GM21515 (cell line): ENCODE measurements at regions not wholly inside any gene's neighbourhood (a gene's known extent, or its start where the extent isn't known, plus 50 kb on each side); places are given as distances from the start of the nearest gene placed in this dataset.

Experiments
- ATAC-seq: cut with Tn5 transposase; IDR thresholded peaks from one replicate; pipeline ENCODE4 v1.9.1; 2021; ENCODE audit not compliant: unreplicated experiment

- ATAC-seq, result no peak
Measured at GRCh38 chr4:3364634-3365314, 72.0 kb downstream of the RGS12 start.

- no peak for ATAC-seq
Measured at GRCh38 chr4:3365326-3365725, 72.5 kb downstream of the RGS12 start.

DNA sequence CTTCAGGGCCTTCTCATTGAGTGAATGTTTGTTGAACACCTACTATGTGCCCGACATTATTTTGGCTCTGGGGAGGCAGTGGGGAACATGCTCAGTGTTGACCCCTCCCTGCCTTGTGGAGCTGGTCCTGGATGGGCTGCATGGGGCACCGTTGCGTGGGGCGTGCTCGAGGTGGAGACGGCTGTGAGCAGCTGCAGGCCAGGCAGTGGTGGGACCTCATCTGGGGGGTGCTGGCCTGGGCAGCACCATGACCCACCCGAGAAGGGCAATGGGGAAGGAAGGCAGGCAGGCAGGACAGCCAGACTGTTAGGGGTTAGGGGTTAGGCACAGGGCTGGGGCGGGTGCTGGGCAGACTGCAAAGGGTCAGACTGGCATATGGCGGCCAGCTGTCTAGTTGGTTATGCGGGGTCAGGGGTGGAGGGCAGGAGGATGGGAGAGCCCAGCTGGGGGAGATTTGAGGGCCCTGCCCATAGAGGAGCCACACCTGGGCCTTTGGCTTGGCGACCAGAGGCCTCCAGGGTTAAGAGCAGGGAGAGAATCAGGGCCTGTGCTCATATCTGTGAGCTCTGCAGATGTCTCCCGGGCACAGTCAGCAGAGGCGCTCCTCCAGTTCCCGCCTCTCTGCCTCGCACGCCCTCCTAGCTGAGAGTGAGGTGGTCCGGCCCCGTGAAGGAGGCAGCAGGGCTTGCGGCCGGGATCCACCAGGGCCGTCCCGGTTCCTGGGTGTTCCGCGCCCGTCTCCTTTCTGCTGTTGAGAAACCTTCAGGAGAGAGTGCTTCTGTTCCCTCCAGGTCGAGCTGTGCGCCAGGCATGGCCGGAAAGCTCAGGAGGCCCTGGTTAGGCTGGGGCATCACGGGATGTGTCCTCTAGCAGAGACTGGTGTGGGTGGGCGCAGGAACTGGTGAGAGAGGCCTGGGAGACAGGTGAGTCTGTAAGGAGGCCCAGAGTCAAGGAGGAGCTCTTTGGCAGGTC lies 73.3 kb downstream of the RGS12 start:
- no peak for ATAC-seq

- no peak for ATAC-seq
Measured at GRCh38 chr4:3366893-3367775, 74.3 kb downstream of the RGS12 start.

GRCh38 chr4:3367866-3368265 lies 73.9 kb upstream of the HGFAC start:
- ATAC-seq, result no peak

- no peak for ATAC-seq
Measured at GRCh38 chr4:3368334-3368733, 73.4 kb upstream of the HGFAC start.

DNA sequence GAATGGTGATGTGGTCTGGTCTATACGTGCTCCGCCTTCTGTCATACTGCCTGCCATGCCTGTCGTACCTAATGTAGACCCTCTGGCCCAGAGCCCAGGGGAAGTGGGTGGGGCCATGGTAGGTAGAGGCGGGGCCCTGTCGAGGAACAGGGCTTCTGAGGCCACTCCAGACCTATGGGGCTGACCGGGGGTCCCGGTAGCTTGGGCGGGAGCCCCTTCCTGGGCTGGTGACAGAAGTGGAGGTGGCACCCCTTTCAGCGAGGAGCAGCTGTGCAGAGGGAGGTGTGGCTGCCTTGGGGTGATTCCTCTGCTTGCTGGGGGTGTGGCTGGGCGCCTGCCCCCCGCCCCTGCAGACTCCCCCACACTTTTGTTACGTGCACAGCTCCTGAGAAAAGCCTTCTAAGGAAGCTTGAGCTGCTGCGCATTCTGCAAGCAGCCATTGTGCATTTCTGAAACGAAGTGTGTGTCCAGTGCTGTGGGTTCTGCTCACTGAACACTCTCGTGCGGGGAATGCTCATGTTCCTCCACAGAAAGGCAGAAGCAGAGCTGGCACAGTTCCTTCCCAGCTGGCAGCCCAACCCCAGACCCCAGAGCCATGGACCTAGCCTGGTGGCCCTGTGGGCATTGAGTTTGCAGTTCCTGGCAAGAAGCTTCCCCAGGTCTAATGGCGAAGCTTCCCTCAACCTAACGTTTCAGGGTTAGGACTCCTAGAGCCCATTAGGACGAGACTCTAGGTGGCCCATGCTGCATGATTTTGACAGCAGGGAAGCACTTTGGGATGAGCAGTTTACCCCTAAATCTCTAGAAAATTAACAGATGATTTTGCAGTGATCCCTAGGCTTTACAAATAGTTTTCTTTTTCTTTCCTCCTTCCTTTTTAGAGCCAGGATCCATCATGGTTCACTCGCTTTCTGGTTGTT lies 72.7 kb upstream of the HGFAC start:
- no peak for ATAC-seq

DNA sequence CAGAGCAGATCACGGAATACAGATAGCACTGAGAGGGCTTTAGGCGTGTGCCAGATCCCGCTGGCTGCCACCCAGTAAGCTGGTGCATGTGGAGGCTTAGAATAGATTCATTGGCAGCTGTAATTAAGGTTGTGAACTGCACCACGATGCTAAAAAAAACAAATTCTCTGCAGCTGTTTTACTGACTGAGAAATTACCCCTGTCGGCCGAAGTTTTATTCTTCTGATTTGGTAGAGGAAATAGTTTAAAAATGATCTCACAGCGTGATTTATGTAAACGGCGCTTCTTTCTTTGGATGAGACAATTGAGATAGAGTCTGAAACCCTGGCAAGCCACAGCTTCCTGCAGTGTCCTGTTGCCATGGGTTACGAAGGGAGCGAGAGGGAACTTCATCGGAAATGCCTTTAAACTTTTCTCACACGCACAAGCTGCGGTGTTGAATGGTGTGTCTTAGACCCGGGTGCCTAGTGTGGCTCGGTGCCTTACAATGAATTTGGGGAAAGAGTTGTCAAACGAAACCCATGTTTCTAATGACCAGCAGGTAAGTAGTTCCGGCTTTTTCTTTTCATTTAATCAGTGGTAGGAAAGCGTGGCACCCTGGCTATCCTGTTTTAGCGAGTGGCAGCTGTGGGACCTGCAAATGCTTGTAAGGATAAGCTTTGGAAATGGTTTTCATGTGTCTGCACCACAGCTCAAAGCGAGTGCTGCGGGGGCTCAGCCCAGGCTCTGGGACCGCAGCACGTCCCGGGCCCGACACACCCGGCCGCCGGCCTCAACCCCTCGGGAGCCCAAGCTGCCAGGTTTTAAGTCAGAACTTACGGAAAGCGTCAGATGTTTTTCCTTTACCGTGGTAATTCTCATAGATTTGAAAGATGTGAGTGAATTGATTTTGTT lies 71.7 kb upstream of the HGFAC start:
- ATAC-seq, result no peak

GRCh38 chr4:3371033-3372001 lies 70.5 kb upstream of the HGFAC start:
- no peak for ATAC-seq

GRCh38 chr4:3372264-3372932 lies 69.4 kb upstream of the HGFAC start:
- ATAC-seq, result peak; percentile 17

DNA sequence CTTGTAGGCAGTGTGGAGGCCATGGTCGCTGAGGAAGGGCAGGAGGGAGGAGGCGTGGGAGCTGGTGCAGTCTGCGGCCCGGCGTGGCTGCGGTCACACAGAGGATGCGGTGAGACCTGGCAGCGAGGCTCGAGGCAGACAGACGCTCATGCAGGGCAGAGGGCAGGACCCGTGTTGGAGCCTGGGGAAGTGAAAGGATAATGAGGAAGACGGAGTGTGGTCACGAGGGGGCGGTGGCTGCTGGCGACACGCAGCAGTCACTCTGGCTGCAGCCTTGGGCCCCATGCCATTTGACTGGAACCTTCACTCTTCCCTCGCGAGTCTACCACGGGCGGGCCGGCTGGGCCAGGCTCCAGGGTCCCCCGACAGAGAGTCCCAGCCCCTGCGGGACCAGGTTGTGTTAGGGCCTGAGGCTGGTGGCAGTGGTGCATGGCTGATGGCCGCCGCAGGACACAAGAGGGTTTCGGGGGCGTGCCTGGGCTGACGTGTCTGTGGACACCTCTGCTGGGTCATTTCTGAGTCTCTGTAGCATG lies 68.8 kb upstream of the HGFAC start:
- ATAC-seq, result peak; percentile 75

DNA sequence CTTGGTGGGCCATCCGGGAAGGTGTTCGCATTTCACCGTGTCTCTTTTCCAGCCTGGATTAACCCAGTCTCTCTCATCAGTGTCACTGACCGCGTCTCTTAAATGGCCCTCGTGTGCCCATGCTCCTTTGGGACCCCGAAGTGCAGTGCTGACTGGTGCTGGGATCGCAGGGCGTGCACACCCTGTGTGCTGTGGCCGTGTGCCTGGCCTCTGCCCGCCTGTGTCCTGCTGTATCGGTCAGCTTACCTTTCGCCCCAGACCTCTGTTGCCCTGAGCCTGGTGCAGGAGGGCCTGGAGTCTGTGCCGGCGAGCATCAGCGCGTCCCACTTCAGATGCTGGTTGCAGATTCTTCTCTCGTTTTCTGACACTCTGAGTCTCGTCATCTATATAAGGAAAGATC lies 68.3 kb upstream of the HGFAC start:
- ATAC-seq, result no peak

DNA sequence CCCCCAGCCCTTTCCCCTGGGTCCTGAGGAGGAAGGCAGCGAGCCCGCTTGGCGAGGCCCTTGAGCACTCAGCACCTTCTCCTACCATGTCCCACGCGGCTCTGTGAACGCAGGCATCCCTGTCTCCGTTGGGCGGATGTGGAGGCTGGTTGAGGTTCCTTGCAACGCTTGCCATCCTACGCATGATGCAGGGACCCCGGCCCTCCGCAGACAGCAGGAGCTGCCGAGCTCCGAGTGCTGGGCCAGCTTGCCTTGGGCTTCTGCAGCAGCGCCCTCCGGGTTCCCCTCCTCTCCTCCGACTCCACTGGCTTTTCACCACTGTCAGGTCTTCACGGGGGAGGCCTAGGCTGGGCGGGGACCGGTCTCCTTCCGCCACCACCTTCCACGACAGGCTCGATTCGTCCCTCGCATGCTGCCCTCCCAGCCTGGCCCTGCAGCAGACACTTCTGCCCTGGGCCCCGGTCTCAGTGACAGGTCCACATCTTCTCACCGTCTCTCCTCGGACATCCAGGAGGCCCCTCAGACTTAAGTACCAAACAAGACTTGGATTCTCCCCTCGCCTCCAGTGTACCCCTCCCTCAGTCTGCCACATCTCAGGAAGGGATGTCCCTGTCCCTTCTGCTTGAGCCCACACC lies 67.6 kb upstream of the HGFAC start:
- no peak for ATAC-seq

- no peak for ATAC-seq
Measured at GRCh38 chr4:3374667-3375066, 67.1 kb upstream of the HGFAC start.

DNA sequence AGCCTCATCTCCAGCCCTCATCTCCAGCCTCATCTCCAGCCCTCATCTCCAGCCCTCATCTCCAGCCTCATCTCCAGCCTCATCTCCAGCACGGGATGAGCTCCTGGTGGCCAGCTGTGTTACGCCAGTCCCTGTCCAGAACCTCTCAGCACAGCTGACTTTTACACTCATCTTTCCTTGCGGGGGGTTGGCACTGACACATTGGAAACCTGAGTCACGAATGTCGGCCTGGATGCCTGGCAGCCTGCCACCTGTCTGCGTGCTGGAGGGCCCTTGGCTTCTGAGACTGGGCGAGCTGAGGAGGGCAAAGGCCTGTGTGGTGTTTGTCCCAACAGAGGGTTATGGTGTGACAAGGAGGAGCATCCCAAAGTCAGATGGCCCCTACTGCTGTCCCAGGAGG lies 66.1 kb upstream of the HGFAC start:
- no peak for ATAC-seq

GRCh38 chr4:3376266-3376665 lies 65.5 kb upstream of the HGFAC start:
- ATAC-seq, result no peak

DNA sequence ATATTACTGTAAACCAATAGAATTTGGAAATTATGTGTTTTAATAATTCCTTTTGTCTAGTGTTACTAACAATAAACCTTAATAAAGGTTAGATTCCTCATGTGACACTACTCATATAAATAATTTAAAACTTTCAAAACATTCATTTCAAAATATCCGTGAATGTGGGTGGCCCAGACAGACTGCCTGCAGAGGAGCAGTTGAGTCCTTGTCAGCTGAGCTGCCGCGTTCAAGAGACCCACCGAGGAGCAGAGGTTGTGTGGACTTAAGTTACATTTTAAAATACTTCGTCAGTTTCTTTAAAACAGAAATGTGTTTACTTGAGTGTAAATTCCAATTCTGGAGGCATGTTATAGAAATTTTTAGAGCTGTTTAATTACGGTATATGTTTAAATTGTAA lies 64.2 kb upstream of the HGFAC start:
- ATAC-seq, result no peak
